DND-41 (cell line): ENCODE measurements at regions not wholly inside any gene's neighbourhood (a gene's known extent, or its start where the extent isn't known, plus 50 kb on each side); places are given as distances from the start of the nearest gene placed in this dataset.

Source experiments
- ATAC-seq: fragments of 200-7000 bp; cut with Tn5 transposase; 3 replicates; pipeline ENCODE4 v1.9.1; 2021; ENCODE audit warnings: low read depth; ENCODE audit not compliant: insufficient read depth
- DNase-seq: peaks from one replicate; pipeline ENCODE4 v3.0.0-alpha.2; 2020
- H2AFZ ChIP-seq: 2 replicates; pipeline ENCODE4 v1.6.0; 2012; ENCODE audit warnings: low read depth, low read length
- H3K27ac ChIP-seq: 2 replicates; pipeline ENCODE4 v1.5.1; 2012; ENCODE audit warnings: low read length, inconsistent platforms
- H3K27me3 ChIP-seq: fragments of 200-600 bp; sonication (generic); 2 replicates; pipeline ENCODE4 v1.6.0; 2012; ENCODE audit warnings: low read length, mild to moderate bottlenecking, inconsistent platforms; ENCODE audit not compliant: insufficient read depth, poor library complexity
- H3K36me3 ChIP-seq: 2 replicates; pipeline ENCODE4 v1.5.1; 2012; ENCODE audit warnings: low read length, inconsistent platforms; ENCODE audit not compliant: insufficient read depth
- H3K4me1 ChIP-seq: 2 replicates; pipeline ENCODE4 v1.5.1; 2012; ENCODE audit warnings: mild to moderate bottlenecking, low read length; ENCODE audit not compliant: insufficient read depth
- H3K4me2 ChIP-seq: 2 replicates; pipeline ENCODE4 v1.6.0; 2012; ENCODE audit warnings: mild to moderate bottlenecking, moderate library complexity, low read length, inconsistent platforms; ENCODE audit not compliant: insufficient read depth
- H3K4me3 ChIP-seq, 2 experiments: fragments of 200-600 bp in 1 of 2; shearing (Covaris generic) in 1 of 2; 2 replicates each; pipeline ENCODE4 v1.5.1; 2012 to 2016; ENCODE audit warnings: inconsistent platforms in 2 of 2, low read length in 2 of 2, mild to moderate bottlenecking in 2 of 2, low read depth in 1 of 2, moderate library complexity in 1 of 2
- H3K79me2 ChIP-seq: 2 replicates; pipeline ENCODE4 v1.6.0; 2012; ENCODE audit warnings: low read length, inconsistent platforms; ENCODE audit not compliant: insufficient read depth
- H3K9ac ChIP-seq: 2 replicates; pipeline ENCODE4 v1.6.0; 2012; ENCODE audit warnings: low read depth, mild to moderate bottlenecking, inconsistent platforms, low read length, moderate library complexity
- H3K9me3 ChIP-seq: 2 replicates; pipeline ENCODE4 v1.5.1; 2012; ENCODE audit warnings: low read length, moderate library complexity, mild to moderate bottlenecking, inconsistent platforms; ENCODE audit not compliant: insufficient read depth, severe bottlenecking
- H4K20me1 ChIP-seq: 2 replicates; pipeline ENCODE4 v1.6.0; 2012; ENCODE audit warnings: low read length; ENCODE audit not compliant: insufficient read depth
- EZH2 ChIP-seq: IDR thresholded peaks from 3 replicates; pipeline ENCODE4 v1.6.1; 2012; ENCODE audit warnings: borderline replicate concordance, low read depth, mild to moderate bottlenecking, moderate library complexity, low read length, inconsistent platforms; ENCODE audit not compliant: severe bottlenecking
- TF ChIP-seq, protein P1 (sequence below): IDR thresholded peaks from 2 replicates; pipeline ENCODE4 v1.5.1; 2012; ENCODE audit warnings: borderline replicate concordance, low read length, moderate library complexity, mild to moderate bottlenecking; ENCODE audit not compliant: poor library complexity, severe bottlenecking; ENCODE audit errors: extremely low read depth

DNA sequence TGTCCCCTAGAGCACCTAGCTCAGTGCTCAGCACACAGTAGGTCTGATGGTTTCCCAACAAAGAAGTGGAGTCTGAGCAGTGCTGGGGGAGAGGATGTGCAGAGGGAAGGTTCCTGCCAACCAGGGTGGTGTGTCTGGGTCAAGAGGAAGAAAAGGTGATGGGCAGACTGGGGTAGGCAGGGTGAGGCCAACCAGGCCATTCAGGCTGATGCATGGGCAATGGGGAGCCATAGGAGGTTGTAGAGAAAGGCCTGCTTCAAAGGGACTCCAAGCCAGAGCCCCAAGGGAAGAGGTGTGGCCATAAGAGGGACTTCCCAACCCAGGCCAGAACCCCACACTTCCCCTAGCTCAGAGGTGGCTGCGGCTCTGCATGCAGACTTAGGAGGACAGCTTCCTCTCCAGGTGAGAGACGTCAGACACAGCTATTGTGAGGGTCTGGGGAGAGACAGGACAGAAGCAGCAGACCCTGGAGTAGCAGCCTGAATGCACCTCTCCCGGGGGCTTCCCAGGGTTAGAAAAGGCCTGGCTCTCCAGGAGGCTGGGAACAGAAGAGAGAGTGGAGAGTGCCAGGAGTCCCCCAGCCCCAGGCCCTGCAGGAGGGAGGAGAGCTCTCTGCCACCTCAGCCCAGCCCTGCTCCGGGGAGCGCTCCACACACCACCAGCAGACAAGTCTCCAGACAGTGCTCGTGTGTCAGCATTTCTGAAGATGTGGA, 87.4 kb upstream of the ZMIZ1 start:
- H4K20me1 ChIP-seq = no peaks in the 10 kb centered on the region
- ATAC-seq (no peak), DNase-seq (no peak)
- no peak overlapping the region for H3K27ac ChIP-seq
- H3K4me2 ChIP-seq = no peak overlapping the region
- H3K4me1 ChIP-seq = no peaks in the 10 kb centered on the region
- peaks cover 10% of the 10 kb centered on the region for H3K27me3 ChIP-seq
- no peaks in the 10 kb centered on the region for H3K79me2 ChIP-seq
- no peak overlapping the region for H3K9ac ChIP-seq
- no peaks in the 10 kb centered on the region for H3K36me3 ChIP-seq
- TF ChIP-seq, protein P1, sequence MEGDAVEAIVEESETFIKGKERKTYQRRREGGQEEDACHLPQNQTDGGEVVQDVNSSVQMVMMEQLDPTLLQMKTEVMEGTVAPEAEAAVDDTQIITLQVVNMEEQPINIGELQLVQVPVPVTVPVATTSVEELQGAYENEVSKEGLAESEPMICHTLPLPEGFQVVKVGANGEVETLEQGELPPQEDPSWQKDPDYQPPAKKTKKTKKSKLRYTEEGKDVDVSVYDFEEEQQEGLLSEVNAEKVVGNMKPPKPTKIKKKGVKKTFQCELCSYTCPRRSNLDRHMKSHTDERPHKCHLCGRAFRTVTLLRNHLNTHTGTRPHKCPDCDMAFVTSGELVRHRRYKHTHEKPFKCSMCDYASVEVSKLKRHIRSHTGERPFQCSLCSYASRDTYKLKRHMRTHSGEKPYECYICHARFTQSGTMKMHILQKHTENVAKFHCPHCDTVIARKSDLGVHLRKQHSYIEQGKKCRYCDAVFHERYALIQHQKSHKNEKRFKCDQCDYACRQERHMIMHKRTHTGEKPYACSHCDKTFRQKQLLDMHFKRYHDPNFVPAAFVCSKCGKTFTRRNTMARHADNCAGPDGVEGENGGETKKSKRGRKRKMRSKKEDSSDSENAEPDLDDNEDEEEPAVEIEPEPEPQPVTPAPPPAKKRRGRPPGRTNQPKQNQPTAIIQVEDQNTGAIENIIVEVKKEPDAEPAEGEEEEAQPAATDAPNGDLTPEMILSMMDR = no peak
- TF ChIP-seq EZH2 = no peak
- H3K9me3 ChIP-seq = no peaks in the 10 kb centered on the region
- no peak overlapping the region for H2AFZ ChIP-seq
- H3K4me3 ChIP-seq = no peak overlapping the region

DNA sequence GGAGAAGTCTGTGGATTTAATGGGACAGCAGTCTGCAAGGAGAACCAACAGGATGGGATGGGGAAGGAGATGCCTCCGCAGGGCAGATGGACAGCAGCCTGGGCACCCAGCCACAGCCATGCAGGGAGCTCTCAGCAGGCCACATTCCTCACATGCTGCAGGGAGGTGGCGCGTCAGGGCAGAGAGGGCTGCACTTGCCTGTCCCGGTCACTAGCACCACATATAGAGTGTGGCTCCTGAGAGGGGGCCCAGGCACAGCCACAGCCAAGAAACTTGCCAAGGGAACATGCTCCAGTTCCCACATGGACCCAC, 86.8 kb upstream of the ZMIZ1 start:
- no peak overlapping the region for H3K4me3 ChIP-seq
- no peak overlapping the region for H3K9ac ChIP-seq
- no peaks in the 10 kb centered on the region for H3K4me1 ChIP-seq
- H3K27me3 ChIP-seq = peaks cover 10% of the 10 kb centered on the region
- H3K4me2 ChIP-seq = no peak overlapping the region
- no peaks in the 10 kb centered on the region for H3K36me3 ChIP-seq
- H2AFZ ChIP-seq = no peak overlapping the region
- H3K79me2 ChIP-seq = no peaks in the 10 kb centered on the region
- no peak for TF ChIP-seq EZH2
- TF ChIP-seq, protein P1 = no peak
- H4K20me1 ChIP-seq = no peaks in the 10 kb centered on the region
- no peak for DNase-seq
- no peak for ATAC-seq
- no peak overlapping the region for H3K27ac ChIP-seq
- no peaks in the 10 kb centered on the region for H3K9me3 ChIP-seq

- DNase-seq = no peak
- no peak overlapping the region for H3K9ac ChIP-seq
- H3K79me2 ChIP-seq = no peaks in the 10 kb centered on the region
- H2AFZ ChIP-seq = no peak overlapping the region
- no peaks in the 10 kb centered on the region for H4K20me1 ChIP-seq
- no peaks in the 10 kb centered on the region for H3K9me3 ChIP-seq
- ATAC-seq = no peak
- TF ChIP-seq EZH2 = no peak
- TF ChIP-seq, protein P1 = no peak
- H3K4me2 ChIP-seq = no peak overlapping the region
- H3K36me3 ChIP-seq = no peaks in the 10 kb centered on the region
- H3K4me1 ChIP-seq = no peaks in the 10 kb centered on the region
- H3K27me3 ChIP-seq = peaks cover 10% of the 10 kb centered on the region
- no peak overlapping the region for H3K4me3 ChIP-seq
- H3K27ac ChIP-seq = no peak overlapping the region
Measured at GRCh38 chr10:78982726-78983125, 86.0 kb upstream of the ZMIZ1 start.
